ENCODE measurements at regions not wholly inside any gene's neighbourhood (a gene's known extent, or its start where the extent isn't known, plus 50 kb on each side); places are given as distances from the start of the nearest gene placed in this dataset.

DNA sequence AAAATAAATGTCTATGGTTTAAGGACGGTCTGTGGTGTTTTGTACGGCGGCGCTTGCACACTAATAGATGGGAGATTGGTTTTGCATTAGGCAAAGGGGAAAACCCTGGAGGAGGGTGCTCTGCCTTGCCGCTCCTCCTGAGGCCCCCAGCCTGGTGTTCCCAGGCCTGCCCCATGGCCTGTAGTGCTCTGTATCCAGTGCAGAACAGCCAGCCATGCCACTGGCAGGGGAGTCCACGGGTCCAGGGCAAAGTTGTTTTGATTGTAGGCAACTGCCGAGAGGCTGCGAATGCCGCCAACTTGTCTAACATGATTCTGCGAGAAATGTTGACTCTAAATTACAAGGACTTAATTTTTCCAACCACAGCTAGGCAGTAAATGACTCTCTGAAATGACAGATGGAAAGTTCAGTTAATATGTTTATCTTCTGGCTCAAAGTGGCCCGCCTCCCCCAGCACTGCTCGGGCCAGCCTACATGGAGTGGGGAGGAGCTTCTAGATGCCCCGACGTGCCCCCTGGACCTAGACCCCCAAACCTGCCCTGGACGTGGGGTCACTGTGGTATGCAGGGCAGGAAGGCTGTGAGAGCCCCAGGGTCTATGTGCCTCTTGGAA is 104.6 kb upstream of the GDF10 start:
- DNase-seq, result no peak

DNA sequence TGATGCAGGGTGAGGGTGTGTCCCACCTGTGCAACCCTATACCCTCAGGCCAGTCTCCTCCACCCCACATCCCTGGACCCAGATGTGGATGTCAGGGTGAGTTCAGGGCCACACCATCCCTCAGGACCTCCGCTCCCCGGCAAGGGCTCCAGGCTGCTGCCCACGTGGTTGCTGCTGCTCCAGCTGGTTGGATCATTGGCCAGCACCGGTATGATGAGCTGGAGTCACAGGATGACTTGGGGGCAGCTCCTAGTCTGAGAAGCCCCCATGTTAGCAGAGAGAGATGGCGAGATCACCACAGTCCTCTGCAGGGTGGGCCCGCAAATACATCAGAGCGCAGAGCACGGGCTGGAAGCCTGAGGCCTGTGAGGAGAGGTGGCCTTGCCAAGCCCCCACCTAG is 103.3 kb upstream of the GDF10 start:
- no peak for DNase-seq

DNA sequence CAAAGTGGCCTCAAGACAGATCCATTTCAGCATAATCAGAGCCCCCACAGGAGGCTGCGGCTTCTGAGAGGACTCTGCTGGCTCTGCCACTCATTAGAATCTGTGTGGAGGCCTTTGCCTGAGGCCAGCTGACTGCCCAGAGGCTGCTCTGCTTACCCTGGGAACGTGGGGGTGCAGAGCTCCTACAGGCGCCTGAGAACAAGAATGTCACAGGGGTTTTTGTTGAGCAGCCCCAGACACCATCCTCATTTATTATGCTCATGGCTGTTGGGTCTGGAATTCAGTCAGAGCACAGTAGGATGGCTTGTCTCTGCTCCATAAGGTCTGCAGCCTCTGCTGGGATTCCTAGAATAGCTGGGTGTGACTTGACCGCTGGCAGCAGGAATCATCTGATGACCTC is 101.8 kb upstream of the GDF10 start:
- DNase-seq, result no peak

DNA sequence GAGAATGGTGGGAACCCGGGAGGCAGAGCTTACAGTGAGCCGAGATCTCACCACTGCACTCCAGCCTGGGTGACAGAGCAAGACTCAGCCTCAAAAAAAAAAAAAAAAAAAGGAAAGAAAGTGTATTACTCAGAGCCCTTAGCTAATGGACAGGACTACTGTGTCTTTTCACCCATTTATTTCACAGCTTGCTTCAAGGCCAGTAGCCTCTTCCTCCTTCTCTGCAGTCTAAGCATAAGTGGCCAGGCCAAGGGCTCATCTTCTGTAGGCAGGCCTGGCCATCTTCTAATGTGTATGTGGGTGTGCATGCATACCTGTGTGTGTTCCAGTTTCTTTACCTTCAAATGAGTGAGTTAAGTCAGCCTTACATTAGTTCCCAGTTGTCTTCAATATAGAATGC is 94.8 kb upstream of the GDF10 start:
- DNase-seq, result no peak

DNA sequence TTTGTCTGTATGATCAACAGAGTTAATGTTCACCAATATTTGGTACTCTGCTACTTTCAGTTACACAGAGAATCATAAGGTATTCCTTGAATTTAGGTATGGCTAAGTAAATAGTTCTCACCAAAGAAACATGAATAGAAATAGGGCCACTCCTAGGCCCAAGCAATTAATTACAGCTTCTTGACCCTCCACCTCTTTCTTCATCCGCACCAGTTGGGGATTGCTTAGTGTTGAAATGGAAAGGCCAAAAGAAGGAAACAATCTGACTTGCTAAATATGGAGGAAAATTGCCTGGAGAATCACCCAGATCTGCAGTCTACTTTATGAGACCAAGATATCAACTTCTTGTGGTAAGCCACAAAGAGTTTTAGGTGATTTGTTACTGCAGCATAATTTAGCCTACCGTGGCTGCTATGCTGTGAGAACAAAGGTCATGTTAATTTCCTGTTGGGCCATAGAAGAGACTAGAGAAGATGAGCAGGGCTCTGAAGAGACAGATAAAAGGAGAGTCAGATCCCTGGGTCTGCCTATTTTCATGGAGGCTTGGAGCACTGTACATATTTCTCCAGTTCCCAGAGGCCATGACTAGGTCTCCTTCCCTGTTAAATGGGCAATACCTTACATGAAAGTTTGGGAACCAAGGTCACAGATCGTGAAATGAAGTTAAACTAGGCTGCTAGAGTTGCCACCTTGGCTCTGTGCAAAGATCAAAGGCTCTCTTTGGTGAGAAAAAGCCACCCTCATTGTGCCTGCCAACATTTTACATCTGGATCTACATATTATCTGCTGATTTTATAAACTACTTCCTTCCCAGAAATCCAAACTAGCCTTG is 93.3 kb upstream of the GDF10 start:
- no peak for DNase-seq

DNA sequence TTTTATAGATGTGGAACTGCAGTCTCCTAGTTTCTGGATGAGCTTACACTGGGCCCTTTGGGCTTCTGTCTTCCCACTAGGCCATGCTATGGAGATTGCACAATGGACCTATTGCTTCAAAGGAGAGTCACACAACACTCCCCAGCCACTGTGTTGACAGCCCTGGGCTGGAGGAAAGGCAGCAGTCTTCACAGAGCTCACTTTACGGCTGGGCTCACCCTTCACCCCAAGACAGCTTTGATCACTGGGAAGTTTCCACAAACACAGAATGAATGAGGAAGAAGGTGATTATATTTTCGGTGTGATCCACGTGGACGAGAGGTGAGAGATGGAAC is 92.7 kb upstream of the GDF10 start:
- DNase-seq, result no peak

DNA sequence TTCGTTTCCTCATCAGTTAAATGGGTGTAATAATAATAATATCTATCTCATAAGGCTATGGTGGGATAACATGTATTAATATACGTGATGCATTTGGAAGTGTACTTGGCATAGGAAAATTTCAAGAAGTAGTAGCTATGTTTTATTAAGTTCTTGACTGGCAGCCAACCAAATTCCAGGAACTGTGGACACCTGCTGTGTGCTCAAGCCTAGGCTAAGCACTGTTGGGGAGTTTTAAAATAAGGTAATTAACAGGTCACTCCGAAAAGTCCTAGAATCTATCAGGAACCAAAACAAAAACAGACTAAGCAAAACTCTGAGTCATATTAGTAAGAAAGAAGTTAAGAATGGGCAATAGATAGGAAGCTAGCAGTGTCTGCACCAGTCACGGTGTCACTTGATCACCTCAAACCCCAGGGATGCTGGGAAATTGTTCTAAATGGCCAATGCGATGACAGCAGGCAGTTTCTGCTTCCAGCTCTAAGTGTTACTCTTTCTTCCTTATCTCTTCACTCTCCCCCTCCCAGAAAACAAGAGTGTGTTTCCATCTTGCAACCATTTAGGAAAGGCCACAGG is 92.0 kb upstream of the GDF10 start:
- no peak for DNase-seq

DNA sequence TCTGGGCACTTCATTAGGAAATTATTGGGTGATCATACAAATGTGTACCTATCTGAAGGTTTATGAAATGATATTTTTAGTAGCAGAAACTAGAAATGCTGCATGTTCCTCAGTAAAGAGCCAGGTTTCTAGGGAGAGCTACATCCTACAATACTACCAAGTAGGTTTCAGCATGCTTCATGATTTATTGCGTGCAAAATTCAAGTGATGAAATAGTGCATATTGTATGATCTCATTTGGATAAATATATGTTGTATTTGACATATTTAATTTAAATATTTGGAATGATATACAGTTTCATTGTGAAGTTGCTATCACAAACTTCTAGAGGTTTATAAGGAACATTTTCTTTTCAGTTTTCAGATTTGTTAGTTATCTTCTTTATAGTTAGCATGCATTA is 90.5 kb upstream of the GDF10 start:
- DNase-seq, result no peak

DNA sequence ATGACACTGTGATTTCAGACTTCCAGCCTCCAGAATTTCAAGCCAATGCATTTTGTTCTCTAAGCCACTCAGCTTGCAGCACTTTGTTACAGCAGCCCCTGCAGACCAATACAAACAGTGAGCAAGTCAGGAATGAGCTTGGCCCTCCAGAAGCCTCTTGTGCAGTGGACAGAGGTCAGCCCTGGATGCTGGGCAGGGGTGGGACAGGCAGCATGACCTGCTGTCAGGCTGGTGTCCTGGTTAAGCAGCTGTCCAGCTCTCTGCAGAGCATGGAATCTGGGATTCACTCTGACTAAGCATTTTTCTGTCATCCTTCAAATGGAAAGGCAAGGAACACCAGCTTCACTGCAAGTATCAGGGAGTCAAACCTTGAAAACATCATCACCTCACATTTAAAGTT is 85.5 kb upstream of the GDF10 start:
- DNase-seq, result no peak

DNA sequence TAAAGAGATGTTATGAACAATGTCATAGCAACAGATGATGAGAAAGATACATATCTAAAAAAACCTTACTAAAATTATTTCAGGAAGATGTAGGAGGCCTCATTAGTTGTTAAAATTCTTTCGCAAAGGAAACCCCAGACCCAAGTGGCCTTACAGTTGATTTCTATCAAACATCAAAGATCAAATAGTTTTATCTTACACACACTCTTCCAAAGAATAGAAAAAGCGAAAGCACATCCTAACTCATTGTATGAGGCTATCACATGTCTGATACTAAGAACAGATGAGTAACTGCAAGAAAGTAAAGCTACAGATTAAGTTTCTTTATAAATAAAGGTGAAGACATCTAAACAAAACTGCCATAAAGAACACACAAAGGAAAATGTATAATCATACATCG is 82.9 kb upstream of the GDF10 start:
- no peak for DNase-seq

DNA sequence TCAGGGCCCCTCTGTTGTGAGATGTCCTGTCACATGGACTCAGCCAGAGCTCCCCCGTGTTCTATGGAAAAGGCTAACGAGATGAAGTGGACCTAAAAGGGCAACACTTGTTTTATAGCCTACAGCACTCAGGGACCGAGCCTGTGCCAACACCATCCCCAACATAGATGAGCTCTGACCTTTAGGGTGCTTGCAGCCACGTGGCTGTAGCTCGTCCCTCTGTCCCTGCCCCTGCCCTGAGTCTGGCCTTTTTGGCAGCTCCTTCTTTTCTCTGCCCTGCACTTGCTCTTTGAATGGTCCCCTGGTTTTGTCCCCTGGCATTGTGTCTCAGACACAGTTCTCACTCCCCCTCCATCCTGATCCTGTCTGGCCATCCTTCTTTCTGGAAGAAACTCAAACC is 81.2 kb upstream of the GDF10 start:
- no peak for DNase-seq

DNA sequence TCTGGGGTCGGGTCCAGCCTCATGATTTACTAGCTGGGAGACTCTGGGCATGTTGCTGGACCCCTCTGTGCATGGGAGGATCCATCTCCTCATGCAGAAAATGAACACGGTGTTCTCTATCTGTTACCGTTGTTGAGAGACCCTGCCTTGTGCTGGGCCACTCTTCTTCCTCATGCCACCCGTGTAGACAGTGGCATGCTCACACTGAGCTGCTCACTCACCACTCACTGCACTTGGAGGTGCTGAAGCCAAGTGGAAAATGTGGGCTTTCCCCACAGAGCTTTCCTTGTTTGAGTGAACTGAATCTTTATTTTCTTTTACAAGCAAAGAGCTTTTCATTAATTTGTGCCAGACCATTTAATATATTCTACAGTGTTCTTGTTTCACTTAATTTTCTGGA is 77.5 kb upstream of the GDF10 start:
- no peak for DNase-seq

DNA sequence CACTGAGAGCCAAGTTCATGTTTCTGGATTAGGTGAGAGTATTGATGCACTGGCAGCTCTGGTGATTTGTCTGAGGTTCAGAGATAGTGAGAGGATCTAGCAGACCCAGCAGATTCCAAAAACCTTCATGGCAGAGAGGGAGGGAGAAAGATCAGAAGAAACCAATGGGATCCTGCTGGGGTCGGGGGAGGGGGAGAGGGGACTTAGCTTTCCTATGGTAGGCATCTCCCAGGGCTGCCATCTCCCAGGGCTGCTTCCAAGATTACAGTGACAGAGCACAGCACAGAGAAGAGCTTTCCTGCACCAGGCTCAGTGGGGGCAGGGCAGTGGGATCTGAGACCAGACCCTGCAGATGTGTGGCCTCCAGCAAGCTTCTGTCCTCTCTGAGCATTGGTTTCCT is 76.8 kb upstream of the GDF10 start:
- DNase-seq, result no peak

DNA sequence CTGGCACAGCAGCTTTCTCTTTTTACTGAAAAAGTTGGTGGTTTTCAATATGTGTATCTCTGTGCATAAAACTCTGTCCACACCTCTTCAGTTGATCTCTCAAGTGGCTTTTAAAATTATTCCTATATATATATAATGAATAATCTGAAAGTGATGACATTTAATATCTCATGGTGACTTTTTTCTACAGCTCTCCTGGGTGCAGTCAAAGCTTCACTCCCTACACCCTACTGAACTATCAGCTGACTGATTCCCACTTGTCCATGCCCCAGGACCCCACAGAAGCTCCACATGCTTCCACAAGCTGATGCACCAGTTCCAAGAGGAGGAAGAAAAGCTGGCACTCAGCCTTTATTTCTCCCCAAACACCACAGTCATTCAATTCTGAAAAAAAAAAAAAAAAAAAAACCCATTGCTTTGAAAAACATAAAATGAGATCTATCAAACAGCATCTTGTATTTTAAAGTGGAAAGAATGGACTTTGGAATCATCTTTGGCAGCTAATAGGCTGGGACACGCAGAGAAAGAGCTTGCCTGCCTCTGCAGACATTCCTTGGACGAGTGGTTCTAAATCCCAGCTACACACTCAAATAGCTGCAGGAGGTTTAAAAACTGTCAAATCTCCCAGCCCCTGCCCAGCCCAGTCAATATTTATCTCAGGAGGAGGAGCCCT is 75.3 kb upstream of the GDF10 start:
- no peak for DNase-seq

DNA sequence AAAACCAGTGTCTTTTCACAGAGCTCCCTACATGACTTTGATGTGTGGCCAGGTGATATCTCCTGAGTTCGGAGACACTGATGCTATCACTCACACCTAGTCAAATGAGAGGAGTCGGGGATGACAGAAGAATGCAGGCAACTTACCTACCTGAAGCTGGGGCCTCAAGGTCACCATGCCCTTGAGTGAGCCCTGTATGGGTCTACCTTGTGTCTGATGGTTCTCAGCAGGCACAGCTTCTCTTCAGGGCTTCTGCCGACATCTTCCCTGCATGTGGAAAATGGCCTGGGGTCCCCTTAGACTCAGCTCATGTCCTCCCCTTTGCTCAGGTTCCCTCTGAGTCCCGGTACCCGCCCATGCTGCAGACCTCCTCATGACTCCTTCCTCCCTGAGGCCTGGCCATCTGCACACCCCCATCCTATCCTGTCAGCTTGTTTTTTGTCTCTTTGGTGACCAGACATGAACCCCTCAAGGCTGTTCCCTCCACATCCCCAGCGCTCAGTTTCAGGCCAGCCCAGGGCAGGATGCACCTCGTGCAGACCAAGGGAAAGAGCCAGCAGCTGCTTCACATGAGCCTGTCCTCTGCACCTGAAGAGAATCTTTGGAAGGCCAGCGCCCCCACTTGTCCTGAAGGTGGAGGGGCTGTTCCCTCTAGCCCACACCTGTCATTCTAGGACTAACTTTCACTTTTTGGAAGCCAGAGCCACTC is 74.6 kb upstream of the GDF10 start:
- DNase-seq, result no peak

DNA sequence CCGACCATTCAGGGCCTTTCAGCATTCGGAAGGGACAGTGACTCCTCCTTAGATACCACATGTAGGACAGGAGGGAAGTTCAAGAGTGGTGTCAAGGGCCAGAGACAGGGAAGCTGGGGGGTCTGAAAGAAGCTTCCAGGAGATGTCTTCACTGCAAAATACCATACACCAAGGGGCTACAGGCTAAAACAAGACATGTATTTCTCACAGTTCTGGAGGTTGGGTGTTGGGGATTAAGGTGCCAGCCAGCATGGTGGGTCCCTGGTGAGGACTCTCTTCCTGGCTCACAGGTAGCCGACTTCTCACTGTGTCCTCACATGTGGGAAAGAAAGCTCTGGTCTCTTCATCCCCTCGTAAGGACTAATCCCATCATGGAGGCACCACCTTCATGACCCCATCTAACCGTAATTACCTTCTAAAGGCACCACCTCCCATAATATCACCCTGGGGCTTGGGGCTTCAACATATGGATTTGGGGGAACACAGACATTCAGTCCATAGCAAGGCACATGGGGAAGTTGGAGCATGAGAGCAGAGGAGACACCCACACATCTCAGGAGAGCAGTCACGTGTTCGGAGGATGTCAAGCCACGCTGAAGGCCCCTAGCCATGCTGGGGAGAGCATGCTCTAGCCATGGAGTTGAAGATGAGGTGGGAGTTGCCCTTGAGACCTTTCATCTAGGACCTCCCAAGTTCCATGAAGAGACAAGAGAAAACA is 73.9 kb upstream of the GDF10 start:
- no peak for DNase-seq

DNA sequence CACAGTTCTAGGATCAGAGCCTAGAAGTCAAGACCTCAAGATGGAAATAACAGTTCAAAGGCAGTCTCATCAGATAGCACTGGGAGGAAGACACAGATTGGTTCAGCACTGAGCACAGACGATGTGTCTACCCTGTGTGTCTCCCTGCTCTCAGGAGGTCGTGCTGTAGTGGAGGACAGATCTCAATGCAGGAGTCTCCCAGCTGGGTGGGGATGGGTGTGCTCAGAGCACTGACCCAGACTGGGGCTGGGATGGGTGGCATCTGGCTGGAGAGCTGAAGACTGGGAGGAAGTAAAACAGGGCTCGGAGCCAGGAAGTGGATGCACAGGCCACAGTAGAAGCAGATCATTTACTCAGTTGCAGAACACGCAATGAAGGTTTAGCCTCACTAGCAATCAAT is 69.5 kb upstream of the GDF10 start:
- DNase-seq, result no peak

DNA sequence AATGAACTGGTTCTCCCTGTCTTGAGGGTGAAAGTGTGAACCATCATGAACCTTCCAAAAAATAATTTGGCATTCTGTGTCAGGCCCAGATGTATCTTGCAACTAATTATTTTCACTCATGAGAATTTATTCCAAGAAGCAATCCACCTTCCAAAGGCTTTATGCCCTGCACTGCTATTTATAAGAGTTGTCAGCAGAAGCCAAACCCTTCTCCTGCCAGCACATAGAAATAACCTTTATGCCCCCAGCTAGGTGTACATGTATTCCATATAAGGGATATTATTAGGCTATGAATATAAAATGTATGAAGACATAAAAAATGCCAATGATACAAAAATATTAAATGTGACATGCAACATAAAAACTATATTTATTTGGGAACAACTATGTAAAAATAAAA is 69.0 kb upstream of the GDF10 start:
- no peak for DNase-seq

DNA sequence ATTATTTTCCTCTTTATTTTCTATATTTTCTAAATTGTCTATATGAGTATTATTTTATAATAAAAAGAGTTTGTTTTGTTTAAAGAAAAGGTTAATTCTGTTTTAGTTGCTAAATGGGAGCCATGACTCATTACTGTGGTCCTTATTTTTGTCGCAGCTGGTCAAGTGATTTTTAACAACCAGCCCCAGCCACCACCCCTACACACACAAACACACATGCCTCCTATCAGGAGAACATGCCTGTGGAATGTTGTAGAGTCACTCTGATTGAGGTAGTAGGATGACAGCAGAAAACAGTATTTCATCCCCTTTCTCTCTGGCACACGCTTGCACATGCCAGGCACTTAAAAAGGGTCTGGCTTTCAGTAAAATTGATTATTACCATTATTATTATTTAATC is 68.6 kb upstream of the GDF10 start:
- DNase-seq, result no peak

DNA sequence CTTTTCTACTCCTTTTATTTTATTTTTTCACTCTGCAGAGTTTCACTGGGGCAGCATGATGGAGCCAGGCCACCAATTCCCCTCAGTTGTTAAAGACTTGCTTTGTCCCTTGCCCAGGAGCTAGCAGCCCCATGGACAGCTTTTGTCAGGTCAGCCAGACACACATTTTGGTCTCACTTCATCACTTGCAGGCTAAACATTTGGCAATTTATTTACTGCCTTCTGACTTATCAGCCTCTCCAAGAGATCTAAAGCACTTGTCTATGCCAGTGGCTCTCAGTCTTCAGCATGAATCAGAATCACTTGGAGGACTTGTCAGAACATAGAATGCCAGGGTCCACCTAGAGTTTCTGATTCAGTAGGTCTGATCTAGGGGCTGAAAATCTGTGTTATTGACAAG is 66.4 kb upstream of the GDF10 start:
- DNase-seq, result no peak

DNA sequence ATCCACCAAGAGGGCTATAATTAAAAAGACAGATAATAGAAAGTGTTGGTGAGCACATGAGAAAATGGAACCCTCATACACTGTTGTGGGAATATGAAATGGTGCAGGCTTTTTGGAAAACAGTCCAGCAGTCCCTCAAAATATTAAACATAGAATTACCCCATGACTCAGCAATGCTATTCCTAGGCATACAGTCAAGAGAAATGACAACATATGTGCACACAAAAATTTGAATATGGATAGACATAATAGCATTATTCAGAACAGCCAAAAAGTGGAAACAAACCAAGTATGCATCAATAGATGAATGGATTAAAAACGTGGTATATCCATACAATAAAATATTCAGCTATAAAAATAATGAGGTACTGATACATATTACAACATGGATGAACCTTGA is 64.5 kb upstream of the GDF10 start:
- DNase-seq, result no peak

DNA sequence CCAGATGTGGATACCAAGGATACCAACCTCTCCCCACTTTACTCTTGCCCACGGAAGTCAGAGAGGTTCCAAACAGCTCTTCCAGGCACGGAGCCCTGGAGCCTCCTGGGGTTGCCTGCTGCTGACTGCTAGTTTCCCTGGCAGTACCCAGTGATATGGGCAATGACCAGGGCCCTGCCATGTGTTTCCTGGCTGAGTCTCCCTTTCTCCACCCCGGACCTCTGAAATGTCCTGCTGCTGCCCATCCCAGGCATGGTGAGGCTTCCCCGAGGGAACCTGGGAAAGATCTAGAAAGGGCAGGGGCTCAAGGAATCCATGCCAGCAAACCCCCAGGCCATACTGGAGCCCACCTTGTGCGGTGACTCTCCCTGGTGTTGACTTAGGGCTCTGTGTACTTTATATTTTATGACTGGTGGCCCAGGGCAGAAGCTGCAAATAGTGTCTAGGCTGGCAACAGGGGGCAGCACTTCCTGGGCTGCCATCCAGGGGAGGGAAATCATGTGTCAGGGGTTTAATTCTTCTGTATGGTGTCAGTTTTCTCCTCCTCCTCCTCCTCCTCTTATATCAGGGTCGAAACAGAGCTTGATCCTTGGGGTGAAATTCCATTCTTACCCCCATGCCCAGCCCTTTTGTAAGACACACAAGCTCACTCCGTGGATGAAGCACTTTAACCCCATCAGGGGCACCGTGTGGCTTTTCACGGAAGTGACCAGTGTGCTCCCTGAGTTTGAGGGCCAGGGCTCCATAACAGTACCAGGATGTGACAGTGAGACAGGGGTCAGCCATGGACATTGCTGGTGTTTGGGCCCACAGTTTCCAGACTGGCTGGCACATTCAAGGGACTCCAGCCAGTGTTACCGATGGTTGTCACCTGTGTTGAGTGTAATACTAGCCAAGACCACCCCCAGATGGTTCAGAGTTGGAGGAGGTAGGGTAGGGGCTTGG is 62.4 kb upstream of the GDF10 start:
- no peak for DNase-seq
